ENCODE measurements at regions not wholly inside any gene's neighbourhood (a gene's known extent, or its start where the extent isn't known, plus 50 kb on each side); places are given as distances from the start of the nearest gene placed in this dataset.

GRCh38 chr17:34527908-34528470, 51.4 kb upstream of the TMEM132E start:
- Histone ChIP-seq H3K9ac (ENCODE audit: low read length) (no peak overlapping the region), H3K79me2 (ENCODE audit: insufficient read depth, low read length) (no peaks in the 10 kb centered on the region), H3K4me3 (ENCODE audit: insufficient read depth, low read depth, low read length) (no peak overlapping the region), H3K27ac (ENCODE audit: low read depth, low read length) (no peak overlapping the region), H2AFZ (ENCODE audit: low read depth, low read length) (no peak overlapping the region), H3K36me3 (ENCODE audit: insufficient read depth, low read length) (no peaks in the 10 kb centered on the region), H3K4me1 (ENCODE audit: insufficient read depth, low read length) (no peaks in the 10 kb centered on the region), H3K9me3 (ENCODE audit: insufficient read depth, low read depth, low read length) (no peaks in the 10 kb centered on the region), H3K4me2 (ENCODE audit: low read length) (no peak overlapping the region), H3K27me3 (ENCODE audit: insufficient read depth, low read length) (no peaks in the 10 kb centered on the region), H4K20me1 (ENCODE audit: insufficient read depth, low read length) (no peaks in the 10 kb centered on the region)
- H3K4me1 Mint-ChIP-seq (ENCODE audit: low read depth, unreplicated experiment) = peaks cover 4% of the 10 kb centered on the region
- H3K9me3 Mint-ChIP-seq (ENCODE audit: unreplicated experiment) = peaks cover 2% of the 10 kb centered on the region
- no peak overlapping the region for H3K27ac Mint-ChIP-seq (ENCODE audit: unreplicated experiment)
- H3K36me3 Mint-ChIP-seq (ENCODE audit: low read depth, unreplicated experiment) = no peaks in the 10 kb centered on the region
- no peak overlapping the region for H3K4me3 Mint-ChIP-seq (ENCODE audit: unreplicated experiment)
- DNase-seq (ENCODE audit: low read depth) (no peak), FAIRE-seq (no peak)
- TF ChIP-seq EZH2 (IDR thresholded peaks at IDR 0.05; ENCODE audit: insufficient read depth, low read length) (no peak), CTCF (IDR thresholded peaks at IDR 0.05; ENCODE audit: insufficient read depth, low read depth, low read length) (no peak)
- H3K27me3 Mint-ChIP-seq (ENCODE audit: low read depth, unreplicated experiment) = peaks cover 33% of the 10 kb centered on the region

- Histone ChIP-seq H3K4me1 (ENCODE audit: insufficient read depth, low read length) (no peaks in the 10 kb centered on the region), H3K27me3 (ENCODE audit: insufficient read depth, low read length) (no peaks in the 10 kb centered on the region), H3K9ac (ENCODE audit: low read length) (no peak overlapping the region), H2AFZ (ENCODE audit: low read depth, low read length) (no peak overlapping the region), H3K27ac (ENCODE audit: low read depth, low read length) (no peak overlapping the region), H3K4me3 (ENCODE audit: insufficient read depth, low read depth, low read length) (no peak overlapping the region), H3K9me3 (ENCODE audit: insufficient read depth, low read depth, low read length) (no peaks in the 10 kb centered on the region), H3K36me3 (ENCODE audit: insufficient read depth, low read length) (no peaks in the 10 kb centered on the region), H4K20me1 (ENCODE audit: insufficient read depth, low read length) (no peaks in the 10 kb centered on the region), H3K79me2 (ENCODE audit: insufficient read depth, low read length) (no peaks in the 10 kb centered on the region), H3K4me2 (ENCODE audit: low read length) (no peak overlapping the region)
- TF ChIP-seq EZH2 (IDR thresholded peaks at IDR 0.05; ENCODE audit: insufficient read depth, low read length) (no peak), CTCF (IDR thresholded peaks at IDR 0.05; ENCODE audit: insufficient read depth, low read depth, low read length) (no peak)
- Mint-ChIP-seq H3K27me3 (ENCODE audit: low read depth, unreplicated experiment) (peaks cover 28% of the 10 kb centered on the region), H3K27ac (ENCODE audit: unreplicated experiment) (no peak overlapping the region), H3K9me3 (ENCODE audit: unreplicated experiment) (peaks cover 2% of the 10 kb centered on the region), H3K36me3 (ENCODE audit: low read depth, unreplicated experiment) (no peaks in the 10 kb centered on the region), H3K4me1 (ENCODE audit: low read depth, unreplicated experiment) (no peaks in the 10 kb centered on the region), H3K4me3 (ENCODE audit: unreplicated experiment) (no peak overlapping the region)
- FAIRE-seq = no peak
- no peak for DNase-seq (ENCODE audit: low read depth)
Observed at GRCh38 chr17:34527136-34527907, 52.1 kb upstream of the TMEM132E start.

GRCh38 chr17:34525651-34526050, 53.7 kb upstream of the TMEM132E start:
- Histone ChIP-seq H3K36me3 (ENCODE audit: insufficient read depth, low read length) (no peaks in the 10 kb centered on the region), H3K4me3 (ENCODE audit: insufficient read depth, low read depth, low read length) (no peak overlapping the region), H3K79me2 (ENCODE audit: insufficient read depth, low read length) (no peaks in the 10 kb centered on the region), H3K4me2 (ENCODE audit: low read length) (no peak overlapping the region), H3K27me3 (ENCODE audit: insufficient read depth, low read length) (no peaks in the 10 kb centered on the region), H2AFZ (ENCODE audit: low read depth, low read length) (no peak overlapping the region), H3K27ac (ENCODE audit: low read depth, low read length) (no peak overlapping the region), H3K4me1 (ENCODE audit: insufficient read depth, low read length) (no peaks in the 10 kb centered on the region), H3K9ac (ENCODE audit: low read length) (no peak overlapping the region), H4K20me1 (ENCODE audit: insufficient read depth, low read length) (no peaks in the 10 kb centered on the region), H3K9me3 (ENCODE audit: insufficient read depth, low read depth, low read length) (no peaks in the 10 kb centered on the region)
- H3K36me3 Mint-ChIP-seq (ENCODE audit: low read depth, unreplicated experiment) = no peaks in the 10 kb centered on the region
- FAIRE-seq = no peak
- DNase-seq (ENCODE audit: low read depth) = no peak
- TF ChIP-seq CTCF (IDR thresholded peaks at IDR 0.05; ENCODE audit: insufficient read depth, low read depth, low read length) (no peak), EZH2 (IDR thresholded peaks at IDR 0.05; ENCODE audit: insufficient read depth, low read length) (no peak)
- peaks cover 36% of the 10 kb centered on the region for H3K27me3 Mint-ChIP-seq (ENCODE audit: low read depth, unreplicated experiment)
- no peak overlapping the region for H3K4me3 Mint-ChIP-seq (ENCODE audit: unreplicated experiment)
- H3K27ac Mint-ChIP-seq (ENCODE audit: unreplicated experiment) = no peak overlapping the region
- H3K4me1 Mint-ChIP-seq (ENCODE audit: low read depth, unreplicated experiment) = no peaks in the 10 kb centered on the region
- peaks cover 2% of the 10 kb centered on the region for H3K9me3 Mint-ChIP-seq (ENCODE audit: unreplicated experiment)
